Psoas muscle (tissue), 7 donors: ENCODE measurements at regions not wholly inside any gene's neighbourhood (a gene's known extent, or its start where the extent isn't known, plus 50 kb on each side); places are given as distances from the start of the nearest gene placed in this dataset.
A peak's percentile ranks its signal among the peaks of the same experiment; 100 is the strongest.

Experiments used
- ATAC-seq, 4 donors: fragments of 200-7000 bp; cut with Tn5 transposase; one replicate each; pipeline ENCODE4 v1.9.1; 2020; ENCODE audit warnings: moderate library complexity in 3 of 4, mild to moderate bottlenecking in 2 of 4
- DNase-seq, 2 donors: peaks; one replicate each; pipeline ENCODE4 v3.0.0-alpha.2; 2020
- H3K27ac ChIP-seq: fragments of 200-600 bp; one replicate; pipeline ENCODE4 v1.8.0; 2022
- H3K27me3 ChIP-seq, 3 donors: fragments of 200-600 bp in 1 of 3; one replicate each; pipeline versions ENCODE4 v1.6.1 to v1.8.0; 2013 to 2022; ENCODE audit warnings: low read length in 2 of 3, mild to moderate bottlenecking in 2 of 3, moderate library complexity in 1 of 3; ENCODE audit not compliant: insufficient read depth in 3 of 3
- H3K36me3 ChIP-seq, 2 donors: fragments of 200-600 bp in 1 of 2; one replicate each; pipeline versions ENCODE4 v1.6.1 to v1.8.0; 2013 to 2022; ENCODE audit warnings: low read depth in 1 of 2, mild to moderate bottlenecking in 1 of 2, moderate library complexity in 1 of 2; ENCODE audit not compliant: insufficient read depth in 1 of 2
- H3K4me1 ChIP-seq: fragments of 200-600 bp; one replicate; pipeline ENCODE4 v1.8.0; 2022
- H3K4me3 ChIP-seq: fragments of 200-600 bp; one replicate; pipeline ENCODE4 v1.8.0; 2022; ENCODE audit warnings: mild to moderate bottlenecking
- H3K9me3 ChIP-seq: fragments of 200-600 bp; one replicate; pipeline ENCODE4 v1.8.0; 2022
- CTCF ChIP-seq: fragments of 200-600 bp; IDR thresholded peaks from one replicate; pipeline ENCODE4 v1.8.0; 2022; ENCODE audit warnings: antibody characterized with exemption
- WGBS, 3 donors: extraction: QIAGEN DNeasy Blood & Tissue Kit; methylation state at CpG; one replicate each; pipeline versions ENCODE4 v1.1.6 to v1.1.7; 2013; 5-methylcytosine and 5-hydroxymethylcytosine counted together
- intact Hi-C, 2 donors: fragments of 100-400 bp; cut with DNase I; formaldehyde crosslinking; loops; one replicate each; pipeline versions ENCODE4 v1.11.0 to v1.14.2; 2022
- donor health status: healthy with polysubstance abuse.
- donor health status: DM: no; HTN: no; CAD: no; lungs with moderate emphysema.
- donor health status: Bipolar disorder and iron deficiency.
- donor health status: healthy.
- donor health status: DM: yes; HTN: yes; CAD: no.
- donor health status: DM: no; HTN: no; CAD: no.
- donor health status: DM: yes; HTN: yes; CAD: no.

- H3K4me1 ChIP-seq = peaks cover 23% of the 10 kb centered on the region
- no peaks in the 10 kb centered on the region for H3K27me3 ChIP-seq
- intact Hi-C loops = loop anchor here in 1 of 2 donors (5.0 kb wide), 2 partner anchors 111 to 269 kb away; partner anchors contain the start of genes KLLN and PTEN
- ATAC-seq (peak; percentile 81 to 95 (median 88)), DNase-seq (peak; percentile 42 to 83)
- WGBS, 3 donors = 16 to 26% (median 19%) methylated on average over 7 of the region's 7 CpGs
- TF ChIP-seq CTCF = peak; percentile 33
- peak overlapping the region; percentile 57 for H3K4me3 ChIP-seq
- no peaks in the 10 kb centered on the region for H3K36me3 ChIP-seq
- no peaks in the 10 kb centered on the region for H3K9me3 ChIP-seq
- peak overlapping the region; percentile 80 for H3K27ac ChIP-seq
Observed at GRCh38 chr10:88131511-88132139, 268.2 kb downstream of the PTEN start.

GRCh38 chr10:88136712-88137111 is 273.3 kb downstream of the PTEN start:
- WGBS, 3 donors = 55 to 64% (median 55%) methylated on average over 2 of the region's 2 CpGs
- intact Hi-C loops = no loop called here

DNA sequence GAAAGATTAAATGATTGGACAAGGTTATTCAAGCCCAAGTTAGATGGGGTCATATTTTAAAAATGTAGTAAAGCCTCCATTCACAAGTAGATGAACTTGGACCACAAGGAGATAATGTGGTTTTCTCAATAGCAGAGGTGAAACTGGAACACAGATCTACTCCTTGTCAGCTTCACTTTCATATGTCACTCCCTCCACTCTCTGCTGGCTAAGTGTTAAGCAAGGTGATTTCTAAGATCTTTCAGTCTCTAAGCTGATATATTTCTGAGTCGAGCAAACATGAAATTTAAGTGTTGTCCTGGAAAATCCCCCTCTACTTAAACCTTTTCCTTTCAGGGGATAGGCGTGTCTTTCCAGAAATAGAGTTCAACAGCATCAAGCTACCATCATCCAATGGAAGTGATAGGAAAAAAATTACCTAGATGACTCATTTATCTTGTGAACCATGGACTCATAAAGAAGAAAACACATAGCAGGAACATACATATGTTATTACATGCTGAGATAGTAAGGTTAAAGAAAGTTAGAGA is 275.0 kb downstream of the PTEN start:
- Histone ChIP-seq H3K4me1 (no peaks in the 10 kb centered on the region), H3K27ac (no peak overlapping the region), H3K9me3 (no peaks in the 10 kb centered on the region), H3K4me3 (no peak overlapping the region), H3K27me3 (no peaks in the 10 kb centered on the region), H3K36me3 (no peaks in the 10 kb centered on the region)
- no peak for TF ChIP-seq CTCF
- intact Hi-C loops = no loop called here
- 80 to 82% (median 80%) methylated on average over 2 of the region's 2 CpGs for WGBS, 3 donors
- no peak for DNase-seq
- ATAC-seq = no peak

More at GRCh38 chr10:88136712-88137111, 273.3 kb downstream of the PTEN start:
- no peak overlapping the region for H3K27ac ChIP-seq
- ATAC-seq = no peak
- no peak for TF ChIP-seq CTCF
- no peaks in the 10 kb centered on the region for H3K4me1 ChIP-seq
- no peaks in the 10 kb centered on the region for H3K27me3 ChIP-seq
- no peaks in the 10 kb centered on the region for H3K36me3 ChIP-seq
- no peak for DNase-seq
- no peaks in the 10 kb centered on the region for H3K9me3 ChIP-seq
- H3K4me3 ChIP-seq = no peak overlapping the region

GRCh38 chr10:88147000-88147798 is 283.8 kb downstream of the PTEN start:
- intact Hi-C loops = no loop called here
- H3K27ac ChIP-seq = peak overlapping the region; percentile 48
- H3K4me3 ChIP-seq = no peak overlapping the region
- peaks cover 23% of the 10 kb centered on the region for H3K4me1 ChIP-seq
- H3K9me3 ChIP-seq = no peaks in the 10 kb centered on the region
- no peaks in the 10 kb centered on the region for H3K27me3 ChIP-seq
- ATAC-seq (peak in 3 of 4 donors; percentile 57 to 83 (median 58)), DNase-seq (peak; percentile 17 to 61)
- 46 to 63% (median 51%) methylated on average over 5 of the region's 5 CpGs for WGBS, 3 donors
- H3K36me3 ChIP-seq = no peaks in the 10 kb centered on the region
- TF ChIP-seq CTCF = no peak
